ENCODE measurements at regions not wholly inside any gene's neighbourhood (a gene's known extent, or its start where the extent isn't known, plus 50 kb on each side); places are given as distances from the start of the nearest gene placed in this dataset.
A peak's percentile ranks its signal among the peaks of the same experiment; 100 is the strongest.

DNA sequence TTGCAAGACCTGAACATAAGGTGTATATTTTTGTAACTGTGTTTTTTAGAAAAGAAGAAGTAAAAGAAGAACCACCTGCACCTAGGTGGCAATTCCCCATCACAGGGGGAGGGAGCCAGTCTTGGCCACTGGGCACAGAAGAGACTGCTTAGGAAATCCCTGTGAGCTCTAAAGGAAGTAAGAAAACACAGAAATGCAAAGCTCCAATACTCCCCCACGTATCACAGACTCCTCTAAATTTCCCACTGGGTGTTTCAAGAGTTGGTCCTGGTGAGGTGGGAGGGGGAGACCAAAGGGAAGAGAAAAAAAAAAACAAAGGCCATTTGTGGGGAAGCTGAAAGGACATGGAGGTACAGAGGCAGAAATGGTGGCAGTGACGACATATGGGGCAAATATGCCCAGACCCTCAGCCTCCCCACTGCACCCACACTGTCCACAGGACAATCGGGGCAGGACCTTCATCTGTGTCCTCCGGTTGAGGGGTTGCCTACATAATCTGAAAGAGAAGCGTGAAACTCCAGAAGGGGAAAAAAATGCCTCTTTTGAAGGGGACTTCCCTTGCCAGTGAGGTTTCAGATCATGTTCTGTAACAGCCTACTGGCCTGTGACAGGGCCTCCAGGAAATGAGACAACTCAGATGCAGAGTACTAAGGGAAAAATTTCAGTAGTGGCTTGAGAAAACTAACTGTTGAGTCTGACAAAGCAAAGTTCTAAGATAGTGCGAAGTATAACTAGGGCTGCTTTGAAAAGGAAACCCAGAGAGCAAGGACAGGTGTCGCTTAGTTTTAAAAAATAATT is 226.2 kb upstream of the MARCKS start:
- ChIA-PET CTCF (interaction anchor here (1.0 to 2.3 kb wide), 4 partner anchors 10 to 228 kb away, joined by 3 to 6 read pairs (median 4); no protein-coding TSS in a partner anchor), POLR2A (interaction anchor here (0.6 kb wide), 1 partner anchor 224 kb away, joined by 4 read pairs; no protein-coding TSS in a partner anchor)
- TF ChIP-seq, protein P1, sequence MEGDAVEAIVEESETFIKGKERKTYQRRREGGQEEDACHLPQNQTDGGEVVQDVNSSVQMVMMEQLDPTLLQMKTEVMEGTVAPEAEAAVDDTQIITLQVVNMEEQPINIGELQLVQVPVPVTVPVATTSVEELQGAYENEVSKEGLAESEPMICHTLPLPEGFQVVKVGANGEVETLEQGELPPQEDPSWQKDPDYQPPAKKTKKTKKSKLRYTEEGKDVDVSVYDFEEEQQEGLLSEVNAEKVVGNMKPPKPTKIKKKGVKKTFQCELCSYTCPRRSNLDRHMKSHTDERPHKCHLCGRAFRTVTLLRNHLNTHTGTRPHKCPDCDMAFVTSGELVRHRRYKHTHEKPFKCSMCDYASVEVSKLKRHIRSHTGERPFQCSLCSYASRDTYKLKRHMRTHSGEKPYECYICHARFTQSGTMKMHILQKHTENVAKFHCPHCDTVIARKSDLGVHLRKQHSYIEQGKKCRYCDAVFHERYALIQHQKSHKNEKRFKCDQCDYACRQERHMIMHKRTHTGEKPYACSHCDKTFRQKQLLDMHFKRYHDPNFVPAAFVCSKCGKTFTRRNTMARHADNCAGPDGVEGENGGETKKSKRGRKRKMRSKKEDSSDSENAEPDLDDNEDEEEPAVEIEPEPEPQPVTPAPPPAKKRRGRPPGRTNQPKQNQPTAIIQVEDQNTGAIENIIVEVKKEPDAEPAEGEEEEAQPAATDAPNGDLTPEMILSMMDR (IDR thresholded peaks at IDR 0.05; ENCODE audit: insufficient read depth, low read length, missing control alignments), result no peak
- no peak overlapping the region for H3K4me3 ChIP-seq (ENCODE audit: low read depth, low read length)
- DNase-seq (ENCODE audit: low read depth, low spot score), result peak; percentile 62

DNA sequence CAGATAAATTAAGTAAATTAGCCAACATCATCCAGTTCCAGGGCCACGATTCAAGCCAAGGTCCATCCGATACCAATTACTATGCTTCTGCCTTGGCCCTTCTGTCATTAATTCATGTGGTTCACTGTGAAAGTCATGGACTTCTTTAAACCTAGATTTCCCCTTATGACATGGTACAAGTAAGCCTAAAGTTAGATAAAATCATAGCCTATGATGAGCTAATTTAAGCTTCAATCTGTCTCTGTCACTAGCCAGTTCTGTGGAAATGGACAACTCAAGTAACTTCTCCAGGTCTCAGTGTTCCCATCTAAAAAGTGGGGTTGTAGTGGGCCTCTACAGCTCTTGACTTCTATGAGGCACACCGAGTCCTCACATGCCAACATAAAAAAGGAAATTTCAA is 225.5 kb upstream of the MARCKS start:
- POLR2A ChIA-PET, result interaction anchor here (1.0 kb wide), 1 partner anchor 14 kb away, joined by 3 read pairs; no protein-coding TSS in a partner anchor
- CTCF ChIA-PET, result interaction anchor here (1.2 to 2.1 kb wide), 2 partner anchors 34 to 227 kb away, joined by 3 to 6 read pairs; no protein-coding TSS in a partner anchor
- H3K4me3 ChIP-seq (ENCODE audit: low read depth, low read length), result no peak overlapping the region
- no peak for DNase-seq (ENCODE audit: low read depth, low spot score)
- TF ChIP-seq, protein P1 (IDR thresholded peaks at IDR 0.05; ENCODE audit: insufficient read depth, low read length, missing control alignments), result no peak

DNA sequence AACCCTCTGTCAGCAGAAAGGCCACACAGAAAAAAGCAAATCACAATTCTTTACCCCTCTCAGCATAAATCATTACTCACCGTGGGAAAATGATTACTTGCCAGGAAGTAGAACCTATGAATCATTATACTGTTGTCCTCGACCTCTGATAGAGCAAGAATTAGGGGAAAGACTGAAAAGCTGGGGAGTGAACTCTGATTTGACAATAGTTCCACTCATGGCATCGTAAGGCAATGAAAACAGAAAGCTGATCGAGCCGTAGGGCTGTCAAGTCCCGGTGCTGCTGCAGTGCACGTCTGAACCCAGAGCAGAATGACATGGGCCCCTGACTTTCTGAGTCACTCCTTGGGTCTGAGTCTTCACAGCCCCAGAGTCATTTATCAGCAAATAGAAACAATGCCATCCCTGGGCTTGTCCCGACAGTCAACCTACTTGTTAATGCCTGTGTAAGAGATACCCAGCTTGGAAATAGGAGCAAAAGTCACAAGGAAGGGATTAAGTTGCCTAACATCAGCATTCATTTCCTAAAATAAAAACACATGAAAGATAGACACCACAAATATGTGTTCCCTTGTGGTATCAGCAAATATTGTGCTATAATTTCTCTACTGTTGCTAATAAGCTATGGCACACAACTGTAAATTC is 224.8 kb upstream of the MARCKS start:
- ChIA-PET POLR2A (interaction anchor here (1.0 kb wide), 1 partner anchor 13 kb away, joined by 3 read pairs; no protein-coding TSS in a partner anchor), CTCF (interaction anchor here (1.2 to 2.1 kb wide), 3 partner anchors 8 to 227 kb away, joined by 3 to 6 read pairs (median 3); no protein-coding TSS in a partner anchor)
- peak overlapping the region; percentile 38 for H3K4me3 ChIP-seq (ENCODE audit: low read depth, low read length)
- TF ChIP-seq, protein P1 (IDR thresholded peaks at IDR 0.05; ENCODE audit: insufficient read depth, low read length, missing control alignments), result no peak
- DNase-seq (ENCODE audit: low read depth, low spot score), result peak; percentile 52

DNA sequence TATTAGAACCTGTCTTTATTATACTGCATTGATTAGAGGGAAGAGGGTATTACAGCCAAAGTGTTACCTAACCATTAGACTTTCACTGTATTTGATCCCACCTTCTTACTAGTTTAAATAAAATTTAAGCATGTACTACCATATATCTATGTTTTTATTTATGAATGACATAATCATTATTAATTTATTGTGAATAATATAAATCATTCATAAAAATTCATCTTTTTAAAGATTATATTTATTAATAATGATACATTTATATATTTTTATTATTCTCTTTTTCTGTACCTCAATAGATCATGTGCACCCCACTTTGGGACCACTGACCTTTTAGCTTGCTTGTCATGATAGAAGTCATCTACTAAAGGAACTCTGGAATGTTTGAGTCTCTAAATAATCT is 223.5 kb upstream of the MARCKS start:
- ChIA-PET CTCF (no interaction called here), POLR2A (no interaction called here)
- no peak overlapping the region for H3K4me3 ChIP-seq (ENCODE audit: low read depth, low read length)
- DNase-seq (ENCODE audit: low read depth, low spot score), result no peak
- TF ChIP-seq, protein P1 (IDR thresholded peaks at IDR 0.05; ENCODE audit: insufficient read depth, low read length, missing control alignments), result no peak

DNA sequence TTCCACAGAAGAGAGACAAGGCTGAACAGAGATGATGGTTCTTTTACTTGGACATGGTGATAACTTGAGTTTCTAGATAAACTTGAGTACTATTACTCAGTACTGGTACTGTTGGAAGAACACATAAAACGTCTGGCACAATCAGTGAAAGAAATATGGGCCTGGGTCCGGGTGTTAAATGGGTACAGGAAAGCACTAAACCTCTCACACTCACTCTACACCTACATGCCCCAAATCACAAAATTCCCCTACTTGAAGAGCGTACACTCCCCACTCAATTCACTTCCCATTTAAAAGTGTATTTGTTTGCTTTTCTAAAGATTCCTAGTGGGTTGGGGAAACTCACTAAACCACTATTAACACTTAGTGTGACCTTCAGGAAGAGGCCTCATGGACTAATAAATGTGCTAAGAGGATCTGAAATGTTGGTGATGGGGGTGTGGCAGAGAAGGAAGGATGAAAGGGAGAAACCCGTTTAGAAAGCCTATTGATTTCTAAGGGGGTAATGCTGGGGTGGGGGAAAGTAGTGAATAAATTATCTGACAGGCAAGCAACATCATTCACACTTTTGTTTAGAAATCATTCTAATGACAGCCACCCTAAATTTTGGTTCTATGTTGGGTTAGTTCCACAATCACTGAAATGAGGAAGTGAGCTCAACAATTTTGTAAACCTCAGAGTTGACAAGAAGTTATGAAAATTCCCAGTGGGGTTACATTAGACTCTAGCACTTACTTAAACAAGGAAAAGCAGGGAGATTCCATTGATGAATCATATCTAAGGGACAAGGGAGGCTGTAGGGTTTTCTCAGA is 222.6 kb upstream of the MARCKS start:
- peak; percentile 63 for DNase-seq (ENCODE audit: low read depth, low spot score)
- TF ChIP-seq, protein P1 (IDR thresholded peaks at IDR 0.05; ENCODE audit: insufficient read depth, low read length, missing control alignments), result no peak
- POLR2A ChIA-PET, result no interaction called here
- no peak overlapping the region for H3K4me3 ChIP-seq (ENCODE audit: low read depth, low read length)
- CTCF ChIA-PET, result interaction anchor here (2.0 kb wide), 1 partner anchor 224 kb away, joined by 6 read pairs; no protein-coding TSS in a partner anchor
